ENCODE measurements at regions not wholly inside any gene's neighbourhood (a gene's known extent, or its start where the extent isn't known, plus 50 kb on each side); places are given as distances from the start of the nearest gene placed in this dataset.

DNA sequence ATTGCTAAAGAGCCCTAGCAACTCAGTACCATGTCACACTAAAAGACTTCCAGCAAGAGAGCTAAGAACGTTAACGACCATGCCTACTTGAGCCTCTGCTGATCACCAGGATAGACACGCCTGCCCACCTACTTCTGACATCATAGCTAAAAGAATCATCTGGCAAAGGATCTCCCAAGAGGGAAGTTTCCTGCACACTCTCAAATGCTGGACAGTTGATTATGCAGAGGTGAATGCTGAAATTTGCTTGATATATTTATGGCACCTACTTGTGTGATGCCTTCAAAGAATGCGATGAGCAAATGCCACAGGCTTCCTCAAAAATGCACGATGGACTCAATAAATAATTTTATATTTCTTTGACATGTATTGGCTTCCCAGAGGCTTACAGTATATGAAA, 113.6 kb downstream of the GALC start:
- DNase-seq (ENCODE audit: low read depth) = no peak

- no peak for DNase-seq (ENCODE audit: low read depth)
Observed at GRCh38 chr14:87878959-87879358, 114.0 kb downstream of the GALC start.

DNA sequence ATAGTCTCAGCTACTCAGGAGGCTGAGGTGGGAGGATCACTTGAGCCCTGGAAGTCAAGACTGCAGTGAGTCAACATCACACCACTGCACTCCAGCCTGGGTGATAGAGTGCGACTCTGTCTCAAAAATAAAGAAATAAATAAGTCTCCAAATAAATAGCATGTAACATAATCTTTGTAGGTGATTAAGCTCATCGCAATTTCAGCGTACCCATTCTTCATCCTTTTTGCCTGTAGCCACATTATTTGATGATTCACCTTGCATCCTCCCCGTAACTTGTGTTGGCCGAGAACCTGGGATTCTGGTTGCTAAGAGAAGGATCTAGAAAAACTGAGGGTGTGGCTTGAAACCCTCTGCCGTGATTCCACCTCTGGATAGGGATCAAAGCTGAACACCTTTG, 115.1 kb downstream of the GALC start:
- no peak for DNase-seq (ENCODE audit: low read depth)

DNA sequence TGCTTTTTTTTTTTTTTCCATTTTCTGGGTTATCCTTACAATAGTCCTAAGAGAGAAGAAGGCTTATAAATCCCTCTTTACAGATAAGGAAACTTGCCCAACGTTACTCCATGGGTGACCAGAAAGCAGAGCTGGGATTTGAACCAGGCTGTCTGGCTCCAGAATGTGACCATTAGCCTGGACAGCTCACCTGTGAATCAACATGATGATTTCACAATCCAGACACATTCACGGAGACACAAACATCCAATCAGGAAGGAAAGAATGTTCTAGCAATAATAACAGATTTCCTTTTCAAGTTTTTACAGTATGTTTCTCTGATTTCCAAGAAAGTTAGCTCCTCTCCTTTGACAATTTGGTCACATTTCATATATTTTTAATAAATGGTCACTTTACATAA, 118.3 kb downstream of the GALC start:
- no peak for DNase-seq (ENCODE audit: low read depth)

DNA sequence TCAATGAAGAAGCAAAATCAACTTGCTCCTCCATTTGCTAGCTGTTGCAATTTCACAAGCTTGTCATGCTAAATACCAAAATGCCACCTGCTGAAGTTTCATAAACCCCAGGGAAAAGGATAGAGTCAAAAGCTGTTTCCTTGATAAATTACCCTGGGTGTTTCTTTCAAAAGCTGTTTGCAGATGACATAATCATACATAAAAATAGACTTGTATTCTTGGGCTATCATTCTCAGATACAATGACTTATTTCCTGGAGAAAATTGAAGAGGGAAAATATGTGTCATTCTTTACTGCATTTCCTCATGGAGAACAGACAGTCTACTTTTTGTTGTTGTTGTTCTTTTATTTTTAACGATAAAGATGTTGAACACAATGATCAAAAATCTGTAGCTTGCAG, 119.2 kb downstream of the GALC start:
- DNase-seq (ENCODE audit: low read depth) = no peak

DNA sequence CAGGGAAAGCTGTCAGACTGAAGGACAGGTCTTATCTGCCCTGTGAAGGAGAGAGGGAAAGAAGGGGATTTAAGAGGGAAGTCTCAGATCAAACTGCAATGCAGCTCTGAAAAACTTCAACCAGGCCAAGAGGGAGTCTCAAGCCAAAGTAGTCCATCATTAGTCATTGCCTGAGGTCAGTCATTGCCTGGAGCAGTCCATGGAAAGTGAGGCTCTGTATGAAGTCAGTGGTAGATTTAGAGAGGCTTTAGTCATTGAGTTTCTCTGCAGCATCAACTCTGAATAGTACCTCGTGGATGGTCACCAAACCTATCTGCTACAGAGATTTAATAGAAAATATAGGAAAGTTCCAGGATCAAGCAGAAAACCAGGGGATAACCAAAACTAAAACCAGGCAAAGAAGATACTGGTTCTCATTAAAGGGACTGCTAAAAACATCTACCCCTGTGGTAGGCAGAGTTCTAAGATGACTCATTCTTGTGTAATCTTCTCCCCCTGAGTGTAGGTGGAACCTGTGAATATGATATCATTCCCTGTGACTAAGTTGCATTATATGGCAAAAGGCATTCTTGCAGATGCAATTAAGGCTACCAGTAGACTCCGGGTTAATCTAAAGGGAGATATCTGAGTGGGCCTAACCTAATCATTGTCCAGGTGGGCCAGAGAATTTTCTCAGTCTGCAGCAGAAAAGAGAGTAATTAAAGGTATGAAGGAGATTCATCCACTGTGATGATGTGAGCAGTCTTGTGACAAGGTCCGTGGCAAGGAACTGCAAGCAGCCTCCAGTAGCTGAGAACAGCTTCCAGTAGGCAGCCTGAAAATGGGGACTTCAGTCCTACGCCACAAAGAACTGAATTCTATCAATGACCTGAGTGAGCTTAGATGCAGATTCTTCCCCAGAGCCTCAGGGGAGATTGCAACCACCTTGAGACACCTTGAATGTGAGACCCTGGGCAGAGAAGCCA, 123.1 kb downstream of the GALC start:
- DNase-seq (ENCODE audit: low read depth) = no peak

GRCh38 chr14:87868920-87869319, 124.1 kb downstream of the GALC start:
- DNase-seq (ENCODE audit: low read depth) = no peak

DNA sequence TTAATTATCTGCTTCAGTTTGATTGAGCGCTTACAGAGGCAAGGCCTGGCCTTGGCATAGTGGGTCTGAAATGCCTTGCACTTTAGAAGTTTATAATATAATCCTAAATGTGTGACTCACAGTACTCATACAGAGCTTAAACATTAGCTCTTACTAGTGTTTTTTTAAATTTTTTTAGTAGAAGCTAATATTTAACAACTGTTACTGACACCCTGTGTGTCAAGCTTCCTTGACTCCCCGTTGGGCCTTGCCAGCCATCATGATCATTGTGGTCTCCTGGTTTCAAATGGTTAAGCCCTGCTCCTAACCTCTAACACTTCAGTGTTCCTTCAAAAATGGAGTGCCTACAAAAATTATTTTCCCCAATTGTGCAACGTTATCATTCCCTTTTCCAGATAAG, 126.9 kb downstream of the GALC start:
- no peak for DNase-seq (ENCODE audit: low read depth)

DNA sequence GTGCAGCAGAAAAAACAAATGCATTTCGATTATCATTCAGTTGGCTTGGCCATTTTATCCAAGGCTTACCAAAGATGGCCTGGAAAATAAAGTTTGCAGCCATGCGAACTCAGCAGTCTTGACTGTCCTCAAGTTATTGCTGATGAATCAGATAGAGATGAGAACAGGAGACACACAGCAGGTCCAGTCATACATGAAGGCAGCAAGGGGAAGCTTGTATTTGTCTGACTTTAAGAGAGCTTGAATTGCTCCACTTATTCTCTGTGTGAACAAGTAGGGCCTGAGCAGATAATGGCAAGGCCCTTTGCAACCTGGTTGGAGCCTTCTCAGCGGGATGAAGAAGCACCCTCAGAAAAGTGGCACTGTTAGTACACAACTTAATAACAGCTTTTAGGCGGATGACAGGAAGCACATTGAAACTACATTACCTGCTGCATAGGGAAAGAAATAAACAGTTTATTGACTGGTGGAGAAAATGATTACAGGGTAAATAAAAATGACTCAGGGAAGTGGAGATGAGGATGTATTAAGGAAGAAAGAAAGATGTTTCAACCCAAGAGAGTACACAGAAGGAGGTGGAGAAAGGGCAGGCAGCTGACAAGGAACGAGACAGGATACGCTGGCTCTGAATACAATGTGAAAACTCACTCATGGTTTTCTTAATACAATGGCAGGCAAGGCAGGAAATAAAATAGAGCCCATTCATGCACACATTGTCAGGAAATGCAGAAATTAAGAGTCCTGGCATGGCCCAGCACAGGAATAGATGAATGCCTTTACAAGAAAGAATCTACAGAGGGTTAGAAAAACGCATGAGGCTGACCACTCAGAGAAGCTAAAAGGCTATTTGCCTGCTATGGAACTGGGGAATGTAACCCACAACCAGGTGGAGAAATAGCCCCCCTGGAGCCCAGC, 128.4 kb downstream of the GALC start:
- no peak for DNase-seq (ENCODE audit: low read depth)

- DNase-seq (ENCODE audit: low read depth) = no peak
Observed at GRCh38 chr14:87863047-87863446, 129.9 kb downstream of the GALC start.

DNA sequence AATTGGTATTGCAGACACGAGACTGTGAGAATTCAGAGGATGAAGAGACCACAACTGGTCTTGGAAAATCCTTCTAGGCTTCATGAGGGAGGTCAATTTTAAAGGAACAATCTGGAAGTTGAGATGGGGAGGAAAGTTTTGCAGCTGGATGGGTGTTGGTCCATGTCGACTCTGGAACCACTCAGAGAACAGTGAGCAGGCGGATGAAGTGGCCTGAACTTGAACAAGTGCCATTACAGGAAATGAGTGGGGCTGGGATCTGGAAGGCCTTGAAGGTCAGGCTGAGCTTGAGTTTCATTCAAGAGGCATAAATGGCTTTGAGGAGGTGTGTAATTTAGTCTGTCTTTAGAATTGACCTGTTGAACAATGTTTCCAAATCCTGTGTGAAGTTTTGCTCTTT, 140.9 kb downstream of the GALC start:
- DNase-seq (ENCODE audit: low read depth) = no peak

GRCh38 chr14:87851190-87851589, 141.8 kb downstream of the GALC start:
- no peak for DNase-seq (ENCODE audit: low read depth)

- no peak for DNase-seq (ENCODE audit: low read depth)
Observed at GRCh38 chr14:87847216-87847755, 145.7 kb downstream of the GALC start.

- no peak for DNase-seq (ENCODE audit: low read depth)
Observed at GRCh38 chr14:87840906-87841305, 152.1 kb downstream of the GALC start.

DNA sequence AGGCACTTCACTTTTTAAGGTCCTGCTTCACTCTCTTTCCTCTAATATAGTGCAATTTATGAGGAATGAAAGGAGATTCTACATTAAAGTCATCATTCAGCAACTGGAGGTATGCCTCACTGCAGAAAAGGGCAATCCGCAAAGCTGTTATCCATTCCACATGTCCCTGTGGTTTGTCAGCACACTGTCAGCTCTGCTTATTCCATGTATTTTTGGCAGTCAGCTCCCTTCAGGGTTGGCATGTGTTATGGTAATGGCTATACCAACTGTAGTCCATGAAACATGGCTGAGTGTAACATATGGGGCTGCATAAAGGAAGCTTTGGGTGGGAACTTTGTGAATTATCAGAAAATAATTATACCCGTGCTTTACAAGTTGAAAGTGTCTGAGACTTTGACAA, 154.1 kb downstream of the GALC start:
- no peak for DNase-seq (ENCODE audit: low read depth)

- DNase-seq (ENCODE audit: low read depth) = no peak
Observed at GRCh38 chr14:87837296-87837695, 155.7 kb downstream of the GALC start.

GRCh38 chr14:87834594-87834993, 158.4 kb downstream of the GALC start:
- DNase-seq (ENCODE audit: low read depth) = no peak

- no peak for DNase-seq (ENCODE audit: low read depth)
Observed at GRCh38 chr14:87833026-87833425, 160.0 kb downstream of the GALC start.

- no peak for DNase-seq (ENCODE audit: low read depth)
Observed at GRCh38 chr14:87830443-87831096, 162.4 kb downstream of the GALC start.

GRCh38 chr14:87829543-87829942, 163.4 kb downstream of the GALC start:
- DNase-seq (ENCODE audit: low read depth) = no peak

GRCh38 chr14:87824266-87824665, 168.7 kb downstream of the GALC start:
- no peak for DNase-seq (ENCODE audit: low read depth)

DNA sequence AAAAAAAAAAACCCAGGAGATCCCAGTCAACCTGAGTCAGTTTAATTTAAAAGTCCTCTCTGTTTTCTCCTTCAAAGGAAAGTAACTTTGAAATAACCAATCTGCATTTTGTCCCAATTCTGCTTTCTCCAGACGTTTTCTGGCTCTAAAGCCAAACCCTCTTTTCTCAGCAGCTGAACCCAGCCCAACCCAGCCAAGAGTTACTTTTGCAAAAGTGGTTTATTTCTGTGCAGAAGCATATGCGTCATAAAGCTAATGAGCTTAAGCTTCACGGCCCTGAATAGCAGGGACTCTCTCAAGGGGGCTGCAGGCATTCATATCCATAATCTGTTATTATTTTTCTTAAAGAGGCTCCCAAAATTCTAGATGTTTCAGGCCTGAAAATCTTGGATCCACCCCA, 176.6 kb downstream of the GALC start:
- no peak for DNase-seq (ENCODE audit: low read depth)
